ENCODE measurements at regions not wholly inside any gene's neighbourhood (a gene's known extent, or its start where the extent isn't known, plus 50 kb on each side); places are given as distances from the start of the nearest gene placed in this dataset.
A peak's percentile ranks its signal among the peaks of the same experiment; 100 is the strongest.

GRCh38 chr4:122005064-122005755, 53.4 kb upstream of the TRPC3 start:
- peaks cover 0 to 5% (median 0%) of the 10 kb centered on the region in 4 donors for H3K27me3 ChIP-seq
- no peak overlapping the region for H3K27ac ChIP-seq
- intact Hi-C loops (cut with DNase I): no loop called here
- H3K9me3 ChIP-seq: no peaks in the 10 kb centered on the region
- no peak overlapping the region for H3K4me3 ChIP-seq
- 68 to 76% methylated on average over 8 of the region's 8 CpGs for WGBS, 2 donors
- TF ChIP-seq POLR2A (IDR thresholded peaks at IDR 0.05) (no peak), CTCF (IDR thresholded peaks at IDR 0.05) (no peak)
- H3K36me3 ChIP-seq: no peaks in the 10 kb centered on the region
- no peaks in the 10 kb centered on the region for H3K4me1 ChIP-seq
- no peak for DNase-seq

- no peaks in the 10 kb centered on the region for H3K4me1 ChIP-seq
- WGBS, 2 donors: 80 to 89% methylated on average over 5 to 6 of the region's 7 CpGs
- intact Hi-C loops (cut with DNase I): no loop called here
- no peak overlapping the region for H3K4me3 ChIP-seq
- H3K27me3 ChIP-seq: peaks cover 0 to 5% (median 0%) of the 10 kb centered on the region in 4 donors
- no peaks in the 10 kb centered on the region for H3K36me3 ChIP-seq
- no peak for DNase-seq
- TF ChIP-seq CTCF (IDR thresholded peaks at IDR 0.05) (peak in 4 of 6 experiments; percentile 5 to 27 (median 18)), POLR2A (IDR thresholded peaks at IDR 0.05) (no peak)
- no peaks in the 10 kb centered on the region for H3K9me3 ChIP-seq
- H3K27ac ChIP-seq: no peak overlapping the region
Measured at GRCh38 chr4:122003335-122003734, 51.5 kb upstream of the TRPC3 start.

Measured in esophagus squamous epithelium (tissue), 5 donors.